GM12864 (cell line): ENCODE measurements at regions not wholly inside any gene's neighbourhood (a gene's known extent, or its start where the extent isn't known, plus 50 kb on each side); places are given as distances from the start of the nearest gene placed in this dataset.

Experiments used
- DNase-seq: peaks from one replicate; pipeline ENCODE4 v3.0.0-alpha.2; 2011; ENCODE audit warnings: low read depth
- H3K4me3 ChIP-seq: 2 replicates; pipeline ENCODE4 v1.5.1; 2011; ENCODE audit warnings: mild to moderate bottlenecking, low read depth, low read length, control low read depth
- CTCF ChIP-seq: IDR thresholded peaks from 2 replicates; pipeline ENCODE4 v1.5.1; 2011; ENCODE audit warnings: low read depth, mild to moderate bottlenecking, moderate library complexity, low read length, control low read depth, inconsistent platforms; ENCODE audit errors: missing control alignments

- no peak for TF ChIP-seq CTCF
- no peak overlapping the region for H3K4me3 ChIP-seq
- DNase-seq: no peak
These were observed 201.3 kb upstream of the TPM1 start for GRCh38 chr15:62841269-62841628.

GRCh38 chr15:62841891-62842559 lies 200.5 kb upstream of the TPM1 start:
- no peak overlapping the region for H3K4me3 ChIP-seq
- TF ChIP-seq CTCF: no peak
- no peak for DNase-seq

- no peak for TF ChIP-seq CTCF
- no peak for DNase-seq
- H3K4me3 ChIP-seq: no peak overlapping the region
These were observed 199.2 kb upstream of the TPM1 start for GRCh38 chr15:62843311-62843710.

- DNase-seq: no peak
- TF ChIP-seq CTCF: no peak
- no peak overlapping the region for H3K4me3 ChIP-seq
These were observed 197.8 kb upstream of the TPM1 start for GRCh38 chr15:62844564-62845240.

GRCh38 chr15:62845241-62846126 lies 197.1 kb upstream of the TPM1 start:
- TF ChIP-seq CTCF: no peak
- DNase-seq: no peak
- H3K4me3 ChIP-seq: no peak overlapping the region

- DNase-seq: no peak
- TF ChIP-seq CTCF: no peak
- no peak overlapping the region for H3K4me3 ChIP-seq
These were observed 196.3 kb upstream of the TPM1 start for GRCh38 chr15:62846131-62846804.
